ENCODE measurements at regions not wholly inside any gene's neighbourhood (a gene's known extent, or its start where the extent isn't known, plus 50 kb on each side); places are given as distances from the start of the nearest gene placed in this dataset.

DNA sequence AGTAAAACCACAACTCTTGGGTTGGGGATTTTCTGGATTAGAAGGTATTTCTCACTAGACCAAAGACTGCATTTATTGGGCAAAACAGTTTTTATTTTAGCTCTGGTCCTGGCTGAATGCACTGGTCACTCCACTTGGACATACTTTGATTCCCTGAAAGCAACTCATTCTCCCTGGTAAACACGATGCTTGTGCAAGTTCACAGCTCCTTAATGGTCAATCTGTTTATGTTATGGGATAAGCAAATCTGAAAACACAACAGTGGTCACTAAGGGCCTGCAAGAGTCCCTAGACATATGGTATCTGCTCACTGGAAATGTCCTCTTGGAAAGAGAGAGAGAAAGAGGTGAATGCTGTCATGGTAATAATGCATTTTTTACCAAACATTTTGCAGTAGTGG is 559.8 kb downstream of the CDH26 start:
- no peak overlapping the region for H2AFZ ChIP-seq (ENCODE audit: low read length)
- H3K9me3 ChIP-seq (ENCODE audit: insufficient read depth in 2 of 2, low read depth in 1 of 2, low read length in 1 of 2), result no peaks in the 10 kb centered on the region
- FAIRE-seq, result no peak
- no peak overlapping the region for H3K56ac ChIP-seq (replicated peaks; ENCODE audit: insufficient read length, low read depth, low read length)
- DNase-seq (ENCODE audit: low read depth in 1 of 2, low spot score in 2 of 2), result no peak
- H3K23me2 ChIP-seq (ENCODE audit: low read depth, low read length), result no peaks in the 10 kb centered on the region
- H3K18ac ChIP-seq (ENCODE audit: extremely low read depth, low read length), result no peak overlapping the region
- H3K9ac ChIP-seq (replicated peaks in 1 of 4; ENCODE audit: extremely low read depth in 1 of 4, low read depth in 3 of 4, low read length in 3 of 4), result no peak overlapping the region
- H3K14ac ChIP-seq (ENCODE audit: insufficient read length), result no peak overlapping the region
- no peak overlapping the region for H2BK20ac ChIP-seq (ENCODE audit: low read length)
- H3K4ac ChIP-seq (replicated peaks; ENCODE audit: insufficient read length, low read depth, low read length), result no peak overlapping the region
- no peaks in the 10 kb centered on the region for H3K79me1 ChIP-seq (ENCODE audit: low read depth, low read length)
- no peak overlapping the region for H2BK12ac ChIP-seq (ENCODE audit: low read depth, low read length)
- H3K4me1 ChIP-seq (replicated peaks in 1 of 4; ENCODE audit: control insufficient read depth in 3 of 4, insufficient read depth in 4 of 4, low read length in 3 of 4), result no peaks in the 10 kb centered on the region
- H3K4me3 ChIP-seq (ENCODE audit: extremely low read depth in 1 of 4, insufficient read depth in 2 of 4, low read depth in 3 of 4, low read length in 4 of 4), result no peak overlapping the region
- POLR2A ChIA-PET (ENCODE audit: partially characterized antibody), result no interaction called here
- no peak overlapping the region for H2BK5ac ChIP-seq (ENCODE audit: low read depth, low read length)
- no peak overlapping the region for H3K27ac ChIP-seq (ENCODE audit: low read depth, low read length)
- H2AK5ac ChIP-seq (ENCODE audit: low read depth, low read length), result no peak overlapping the region
- no peak overlapping the region for H3K4me2 ChIP-seq (ENCODE audit: insufficient read depth in 1 of 2, low read depth in 2 of 2, low read length in 2 of 2)
- CTCF ChIA-PET (ENCODE audit: partially characterized antibody), result no interaction called here
- 88% methylated on average over 1 of the region's 1 CpG; no CpG with 5 or more reads in 1 of the 2 experiments for WGBS, 2 experiments (ENCODE audit: extremely low coverage in 1 of 2, insufficient coverage in 1 of 2, insufficient read length in 1 of 2, insufficient replicate concordance in 2 of 2, low coverage in 1 of 2, low lambda C conversion rate in 2 of 2, missing lambda C conversion rate in 1 of 2)
- H2BK120ac ChIP-seq (replicated peaks; ENCODE audit: low read depth, low read length), result no peak overlapping the region
- no peaks in the 10 kb centered on the region for H4K20me1 ChIP-seq (replicated peaks in 1 of 2; ENCODE audit: control insufficient read depth in 1 of 2, insufficient read depth in 2 of 2, low read length in 2 of 2)
- no peak overlapping the region for H4K5ac ChIP-seq (ENCODE audit: insufficient read length, low read depth, low read length)
- H3K36me3 ChIP-seq (ENCODE audit: control insufficient read depth in 2 of 4, insufficient read depth in 4 of 4, low read length in 3 of 4), result no peaks in the 10 kb centered on the region
- H4K8ac ChIP-seq (ENCODE audit: extremely low read depth, insufficient read depth, low read length), result no peak overlapping the region
- H3K27me3 ChIP-seq (replicated peaks in 1 of 4; ENCODE audit: control insufficient read depth in 3 of 4, extremely low read depth in 1 of 4, insufficient read depth in 3 of 4, low read length in 3 of 4), result no peaks in the 10 kb centered on the region
- H3K23ac ChIP-seq (ENCODE audit: insufficient read length), result no peak overlapping the region
- H3K79me2 ChIP-seq (ENCODE audit: control insufficient read depth in 1 of 2, insufficient read depth in 2 of 2, low read length in 2 of 2), result no peaks in the 10 kb centered on the region
- H4K91ac ChIP-seq (replicated peaks; ENCODE audit: insufficient read length, low read length), result no peak overlapping the region
- H2BK15ac ChIP-seq (ENCODE audit: low read length), result no peak overlapping the region
- TF ChIP-seq EZH2 (IDR thresholded peaks at IDR 0.05; ENCODE audit: low read depth, low read length, severe bottlenecking) (no peak), E2F6 (IDR thresholded peaks at IDR 0.05) (no peak), CHD1 (IDR thresholded peaks at IDR 0.05; ENCODE audit: low read depth, low read length) (no peak), POU5F1 (IDR thresholded peaks at IDR 0.05; ENCODE audit: low read depth, low read length) (no peak), CBX5 (IDR thresholded peaks at IDR 0.05; ENCODE audit: low read depth, low read length) (no peak), POLR2A (IDR thresholded peaks at IDR 0.05; ENCODE audit: control extremely low read depth in 1 of 2, low read depth in 2 of 2, low read length in 2 of 2) (no peak), HDAC6 (IDR thresholded peaks at IDR 0.05; ENCODE audit: low read depth, low read length) (no peak), RBBP5 (IDR thresholded peaks at IDR 0.05; ENCODE audit: borderline replicate concordance, low read depth, low read length) (no peak), RAD21 (IDR thresholded peaks at IDR 0.05 in 1 of 2, conservative IDR thresholded peaks at IDR 0.05 in 1 of 2; ENCODE audit: low read depth in 2 of 2, low read length in 2 of 2) (no peak), TCF12 (IDR thresholded peaks at IDR 0.05; ENCODE audit: low read depth, low read length) (no peak), GABPA (IDR thresholded peaks at IDR 0.05; ENCODE audit: borderline replicate concordance, insufficient read depth, low read length) (no peak), SRF (IDR thresholded peaks at IDR 0.05; ENCODE audit: low read depth, low read length) (no peak), CTBP2 (IDR thresholded peaks at IDR 0.05; ENCODE audit: borderline replicate concordance, insufficient read depth, insufficient read length, low read length) (no peak), SIX5 (IDR thresholded peaks at IDR 0.05; ENCODE audit: low read depth, low read length) (no peak), KDM4A (IDR thresholded peaks at IDR 0.05; ENCODE audit: low read depth, low read length, severe bottlenecking) (no peak)

Data from H1 (cell line).